ENCODE measurements at regions not wholly inside any gene's neighbourhood (a gene's known extent, or its start where the extent isn't known, plus 50 kb on each side); places are given as distances from the start of the nearest gene placed in this dataset.

GRCh38 chr18:60554967-60555366 lies 182.4 kb upstream of the MC4R start:
- no peak for DNase-seq
- no peak overlapping the region for H3K4me3 Mint-ChIP-seq

More at GRCh38 chr18:60554967-60555366, 182.4 kb upstream of the MC4R start:
- Histone ChIP-seq H3K79me1 (ENCODE audit: insufficient read depth, low read depth, low read length, poor library complexity, severe bottlenecking) (no peaks in the 10 kb centered on the region), H3K4me2 (ENCODE audit: insufficient read depth, insufficient read length, low read length) (no peak overlapping the region), H2BK12ac (ENCODE audit: insufficient read length, low read depth, low read length) (no peak overlapping the region), H3K4ac (ENCODE audit: low read depth, low read length) (no peak overlapping the region), H3K27me3 (ENCODE audit: insufficient read depth, low read length) (no peaks in the 10 kb centered on the region), H3K4me1 (ENCODE audit: insufficient read depth, low read length) (no peaks in the 10 kb centered on the region), H2BK5ac (ENCODE audit: insufficient read length, low read length) (no peak overlapping the region), H3K18ac (ENCODE audit: insufficient read length, low read depth, low read length) (no peak overlapping the region), H2BK120ac (ENCODE audit: low read depth, low read length, poor library complexity, severe bottlenecking) (no peak overlapping the region), H4K8ac (replicated peaks; ENCODE audit: insufficient read length, low read depth, low read length) (no peak overlapping the region), H3K23ac (ENCODE audit: insufficient read length, low read depth, low read length) (no peak overlapping the region), H2AFZ (ENCODE audit: low read length) (no peak overlapping the region), H2BK15ac (ENCODE audit: low read depth, low read length) (no peak overlapping the region), H2BK20ac (ENCODE audit: low read depth, low read length, poor library complexity, severe bottlenecking) (no peak overlapping the region), H4K91ac (ENCODE audit: insufficient read length, low read depth, low read length) (no peak overlapping the region), H3K14ac (ENCODE audit: insufficient read depth, low read length) (no peak overlapping the region), H3K9ac (ENCODE audit: extremely low read depth, insufficient read length, low read length) (no peak overlapping the region), H2AK5ac (ENCODE audit: insufficient read length, low read length) (no peak overlapping the region), H4K5ac (ENCODE audit: insufficient read length, low read depth, low read length) (no peak overlapping the region), H3K79me2 (ENCODE audit: insufficient read depth, low read length) (no peaks in the 10 kb centered on the region), H4K20me1 (ENCODE audit: control insufficient read depth, insufficient read depth, insufficient read length) (no peaks in the 10 kb centered on the region), H3K27ac (ENCODE audit: insufficient read length, low read depth, low read length) (no peak overlapping the region), H3K56ac (ENCODE audit: insufficient read length, low read depth, low read length) (no peak overlapping the region), H3K9me3 (ENCODE audit: control insufficient read depth, low read depth, low read length) (no peaks in the 10 kb centered on the region), H3K23me2 (ENCODE audit: insufficient read length, low read depth, low read length, poor library complexity, severe bottlenecking) (no peaks in the 10 kb centered on the region), H3T11ph (ENCODE audit: low read length) (no peak overlapping the region)
- Mint-ChIP-seq H3K4me1 (peaks cover 0 to 5% of the 10 kb centered on the region in 2 experiments; a peak in 2 of 4 replicates), H3K27me3 (ENCODE audit: low read depth) (no peaks in the 10 kb centered on the region), H3K36me3 (ENCODE audit: insufficient read depth in 1 of 3, low read depth in 3 of 3) (no peaks in the 10 kb centered on the region), H3K27ac (no peak overlapping the region), H3K9me3 (peaks cover 0 to 5% of the 10 kb centered on the region in 2 experiments; a peak in 3 of 5 replicates)
- no CpG with 5 or more reads among the region's 3 CpGs for WGBS (ENCODE audit: extremely low coverage, insufficient read length, low lambda C conversion rate)
- no peak for TF ChIP-seq CTCF (conservative IDR thresholded peaks at IDR 0.05)
